HG03103 (cell line): ENCODE measurements at regions not wholly inside any gene's neighbourhood (a gene's known extent, or its start where the extent isn't known, plus 50 kb on each side); places are given as distances from the start of the nearest gene placed in this dataset.
"Not testable (repeated sequence)": the region's sequence is repeated elsewhere in the genome, so short reads cannot be mapped to it uniquely, and the experiment has no call there.

Experiments used
- ATAC-seq: cut with Tn5 transposase; IDR thresholded peaks from one replicate; pipeline ENCODE4 v1.9.1; 2021; ENCODE audit warnings: low read depth; ENCODE audit not compliant: unreplicated experiment

DNA sequence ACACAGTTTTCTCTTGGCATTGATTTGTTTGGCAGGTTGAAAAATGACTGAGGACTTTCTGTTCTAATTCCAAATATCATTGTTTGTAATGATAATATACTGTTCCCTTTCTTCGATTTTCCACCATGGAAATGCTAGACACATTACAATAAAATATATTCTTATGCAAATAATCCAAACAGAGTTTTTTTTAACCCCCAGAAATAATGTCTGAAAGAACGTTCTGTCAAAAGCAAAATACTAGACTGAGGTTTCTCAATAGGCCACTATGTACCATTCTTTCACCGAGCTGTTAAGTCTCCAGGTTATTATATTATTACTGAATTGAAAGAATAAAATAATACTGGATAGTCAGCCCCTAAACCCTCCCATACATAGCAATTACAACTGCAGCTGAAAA, 312.5 kb downstream of the ZIC3 start:
- no peak for ATAC-seq

DNA sequence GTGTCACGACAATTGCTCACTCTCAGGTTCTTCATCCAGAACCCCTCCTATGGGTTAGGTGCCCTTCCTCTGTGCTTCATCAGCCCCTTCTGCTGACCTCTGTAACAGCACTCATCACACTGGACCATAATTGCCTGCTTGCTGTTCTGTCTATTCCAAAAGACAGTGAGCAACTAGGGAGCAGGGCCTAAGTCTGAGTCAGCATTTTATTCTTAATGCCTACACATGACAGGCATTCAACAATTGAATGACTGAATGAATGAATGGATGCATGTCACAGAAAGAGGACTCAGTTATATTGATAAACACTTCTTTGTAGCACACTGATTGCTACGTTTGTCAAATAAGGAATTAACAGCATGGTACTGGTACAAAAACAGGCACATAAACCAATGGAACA, 317.0 kb downstream of the ZIC3 start:
- ATAC-seq: no peak

GRCh38 chrX:137884813-137885212, 318.9 kb downstream of the ZIC3 start:
- not testable (repeated sequence) for ATAC-seq

DNA sequence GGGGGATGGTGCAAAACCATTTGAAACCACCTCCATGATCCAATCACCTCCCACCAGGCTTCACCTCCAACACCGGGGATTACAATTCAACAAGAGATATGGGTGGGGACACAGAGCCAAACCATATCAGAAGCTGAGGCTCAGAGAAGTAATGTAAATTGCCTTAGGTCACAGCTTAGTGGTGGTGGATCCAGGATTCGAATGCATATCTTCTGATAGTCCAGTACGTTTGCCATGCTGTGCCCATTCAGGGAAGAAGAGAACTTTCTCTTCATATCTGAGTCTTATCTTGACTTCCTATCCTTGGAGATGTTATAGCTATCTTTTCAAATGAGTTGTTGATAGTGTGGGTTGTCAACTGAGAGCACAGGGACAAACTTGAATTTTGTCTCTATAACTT, 325.5 kb downstream of the ZIC3 start:
- no peak for ATAC-seq

DNA sequence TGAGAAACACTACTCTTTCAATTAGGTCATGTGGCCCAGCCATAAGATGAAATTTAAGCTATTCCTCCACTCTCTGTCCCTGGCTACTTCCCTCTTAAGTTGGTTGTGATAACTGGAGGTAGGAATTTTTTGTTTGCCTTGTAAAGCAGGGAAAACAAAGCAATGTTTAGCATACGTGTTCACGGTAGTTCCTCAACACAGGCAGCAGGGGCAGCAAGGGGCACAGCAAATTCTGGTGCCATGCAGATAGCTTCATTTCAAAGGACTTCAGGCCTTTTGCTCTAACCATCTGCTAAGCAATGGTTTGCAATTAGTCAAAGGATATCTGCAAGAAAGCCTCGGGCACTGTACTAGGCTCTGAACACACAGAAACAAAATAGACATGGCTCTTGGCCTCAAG, 330.2 kb downstream of the ZIC3 start:
- ATAC-seq: no peak

- no peak for ATAC-seq
Observed at GRCh38 chrX:137915466-137915865, 349.5 kb downstream of the ZIC3 start.

GRCh38 chrX:137916090-137916746, 350.3 kb downstream of the ZIC3 start:
- ATAC-seq: no peak

DNA sequence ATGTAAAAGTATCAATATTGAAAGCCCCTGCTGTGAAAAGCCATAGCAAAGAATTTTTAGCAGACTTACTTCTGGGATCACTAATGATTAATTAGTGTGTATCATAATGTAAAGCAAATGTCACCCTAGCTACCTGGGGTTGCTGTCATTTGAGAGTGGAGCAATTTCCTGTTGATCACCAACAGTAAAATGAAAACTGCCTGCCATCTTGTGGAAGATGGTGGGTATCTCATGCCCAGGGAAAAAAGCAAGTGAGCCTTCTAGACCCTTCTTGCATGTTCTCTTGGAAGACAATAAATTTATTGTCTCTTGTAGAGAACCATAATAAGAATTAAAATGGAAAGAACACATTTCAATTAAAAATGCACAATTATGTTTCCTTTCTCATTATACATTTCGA, 360.2 kb downstream of the ZIC3 start:
- ATAC-seq: no peak

DNA sequence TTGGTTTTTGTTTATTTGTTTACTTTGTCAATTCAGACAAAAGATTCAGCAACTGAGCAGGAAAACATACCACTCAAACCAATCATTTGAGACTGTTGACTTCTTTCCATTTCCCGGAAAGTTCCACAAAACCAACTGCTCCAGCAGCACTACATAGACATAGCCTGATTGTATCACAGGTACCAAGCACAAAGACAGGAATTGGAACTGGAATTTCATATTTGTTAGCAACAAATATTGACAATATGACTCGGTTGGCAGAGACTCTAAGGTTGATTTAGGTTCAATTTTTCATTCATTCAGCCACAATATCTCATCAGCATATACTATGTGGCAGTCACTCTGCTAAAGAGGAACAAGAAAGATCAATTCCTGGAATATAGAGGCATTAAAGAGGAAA, 364.0 kb downstream of the ZIC3 start:
- no peak for ATAC-seq

DNA sequence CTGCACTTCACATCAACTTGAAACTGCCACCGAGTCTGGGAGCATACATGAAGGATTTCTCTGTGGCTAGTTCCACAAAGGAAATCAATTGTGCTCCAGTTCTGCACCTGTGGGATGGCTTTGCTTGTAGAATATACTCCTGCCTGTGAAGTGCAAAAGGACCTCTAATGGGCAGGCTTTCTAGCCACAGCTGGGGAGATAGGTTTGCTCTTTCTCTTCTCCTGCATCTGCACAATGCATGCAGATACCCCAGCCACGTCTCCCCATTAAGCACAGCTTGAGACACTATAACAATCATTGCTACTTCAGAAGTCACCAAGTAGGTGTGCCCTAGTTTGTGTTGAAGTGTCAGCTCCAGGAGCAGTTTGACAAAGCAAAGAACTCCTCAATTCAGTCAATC, 364.6 kb downstream of the ZIC3 start:
- no peak for ATAC-seq

DNA sequence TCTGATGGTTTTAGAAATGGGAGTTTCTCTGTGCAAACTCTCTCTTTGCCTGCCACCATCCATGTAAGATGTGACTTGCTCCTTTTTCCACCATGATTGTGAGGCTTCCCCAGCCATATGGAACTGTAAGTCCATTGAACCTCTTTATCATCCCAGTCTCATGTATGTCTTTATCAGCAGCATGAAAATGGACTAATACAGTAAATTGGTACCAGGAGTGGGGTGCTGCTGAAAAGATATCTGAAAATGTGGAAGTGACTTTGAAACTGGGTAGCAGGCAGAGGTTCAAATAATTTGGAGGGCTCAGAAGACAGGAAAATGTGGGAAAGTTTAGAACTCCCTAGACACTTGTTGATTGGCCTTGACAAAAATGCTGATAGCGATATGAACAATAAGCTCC, 368.3 kb downstream of the ZIC3 start:
- not testable (repeated sequence) for ATAC-seq

- ATAC-seq: not testable (repeated sequence)
Observed at GRCh38 chrX:137934887-137935286, 369.0 kb downstream of the ZIC3 start.

DNA sequence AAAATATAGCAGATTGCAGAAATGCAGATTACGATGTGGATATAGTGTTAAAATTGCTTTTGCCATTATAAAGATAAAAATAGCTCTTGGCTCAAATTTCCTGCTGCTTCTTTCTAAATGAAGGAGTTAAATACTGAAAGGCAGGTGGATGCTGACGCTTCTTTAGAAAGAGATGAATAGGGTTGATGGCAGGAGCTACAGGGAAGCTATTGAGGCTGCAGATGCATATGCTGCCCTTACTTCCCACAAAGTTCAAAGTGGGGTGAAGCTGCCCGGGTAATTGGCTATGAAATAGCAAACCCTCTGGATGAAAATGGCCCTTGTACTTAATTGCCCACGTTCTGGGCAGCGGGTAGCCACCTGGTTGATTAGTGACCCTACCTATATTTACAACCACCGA, 379.5 kb downstream of the ZIC3 start:
- ATAC-seq: no peak

DNA sequence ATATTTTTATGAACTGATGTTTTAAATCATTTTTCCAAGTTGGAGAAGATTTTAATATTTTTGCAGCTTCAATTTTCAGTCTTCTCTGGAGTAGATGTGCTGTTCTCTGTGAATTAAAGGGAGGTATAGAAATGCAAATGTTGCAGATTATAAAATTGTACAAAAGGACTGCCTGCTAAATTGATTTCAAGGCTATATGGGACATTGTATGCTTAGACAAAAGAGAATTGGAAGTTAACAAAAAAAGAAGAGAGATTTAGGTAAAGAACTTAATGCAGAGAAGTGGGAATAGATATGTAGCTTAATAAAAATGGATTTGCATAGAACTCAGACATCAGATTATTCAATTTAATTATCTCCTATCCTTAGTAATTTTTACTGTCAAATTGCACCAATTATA, 403.3 kb downstream of the ZIC3 start:
- ATAC-seq: no peak

DNA sequence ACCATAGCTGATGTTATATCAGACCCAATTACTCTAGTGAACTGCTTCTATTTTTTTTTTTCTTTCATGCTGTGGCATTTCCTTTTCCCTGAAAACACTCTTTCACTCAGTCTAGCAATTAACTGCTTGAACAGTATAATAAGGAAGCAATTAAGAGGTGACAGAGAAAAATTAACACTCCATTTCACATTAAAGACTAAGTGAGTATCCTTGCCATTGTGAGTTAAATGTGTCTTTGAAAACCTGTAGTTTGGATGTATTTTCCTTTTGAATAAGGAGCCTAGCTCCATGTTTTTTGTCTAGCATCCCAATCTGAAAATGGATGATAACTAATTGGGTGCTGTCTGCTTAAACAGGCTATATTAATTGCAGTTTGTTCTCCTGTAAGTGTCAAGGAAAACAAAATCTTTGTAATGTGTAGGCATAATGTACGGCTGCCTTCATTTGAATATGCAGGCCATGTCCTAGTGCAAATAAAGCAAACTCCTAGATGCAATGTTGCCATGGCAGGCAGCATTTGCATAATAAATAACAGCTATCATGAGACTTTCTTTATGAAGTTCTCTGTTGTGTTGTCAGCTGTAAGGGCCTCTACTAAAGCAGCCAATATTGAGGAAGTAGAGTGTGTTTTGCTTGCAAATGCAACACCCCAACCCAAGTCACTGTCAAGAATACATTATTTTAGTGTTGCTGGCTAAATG, 416.7 kb downstream of the ZIC3 start:
- no peak for ATAC-seq

- ATAC-seq: no peak
Observed at GRCh38 chrX:137988470-137988869, 422.5 kb downstream of the ZIC3 start.

DNA sequence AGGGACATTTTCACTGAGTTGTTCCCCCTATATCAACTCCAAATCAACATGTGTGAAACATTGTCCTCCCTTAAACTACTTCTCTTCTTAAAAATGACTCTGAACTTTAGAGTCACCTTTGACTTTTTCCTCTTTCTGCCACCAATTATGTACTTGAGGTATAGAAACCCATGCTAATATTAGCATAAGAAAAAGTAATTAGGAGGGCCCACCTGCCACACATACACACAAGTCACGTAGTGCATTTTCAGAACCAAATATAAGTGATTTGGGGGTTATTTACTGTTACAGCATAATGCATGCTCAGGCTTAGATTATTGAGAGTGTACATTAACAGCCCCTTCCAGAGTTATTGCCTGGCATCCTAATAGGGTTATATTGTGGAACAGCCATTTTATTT, 432.7 kb downstream of the ZIC3 start:
- no peak for ATAC-seq

- no peak for ATAC-seq
Observed at GRCh38 chrX:137999071-137999470, 433.1 kb downstream of the ZIC3 start.

DNA sequence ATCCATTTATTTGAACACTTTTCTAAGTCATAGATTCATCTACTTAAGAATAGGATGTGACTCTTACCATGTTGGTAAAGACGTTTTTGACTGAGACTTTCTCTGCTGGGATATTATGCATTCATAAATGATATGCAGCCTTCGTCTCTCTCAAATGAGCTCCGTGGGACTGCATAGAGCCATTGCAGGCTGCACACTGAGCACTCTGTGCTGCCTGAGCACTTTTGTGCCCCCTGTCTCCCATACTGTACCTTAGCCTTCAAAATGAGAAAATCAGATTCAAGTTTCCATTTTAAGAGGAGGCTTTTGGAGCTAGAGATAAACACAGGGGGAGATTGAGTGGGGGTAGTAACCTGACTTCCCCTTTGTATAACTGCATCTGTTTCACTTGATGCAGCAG, 433.6 kb downstream of the ZIC3 start:
- no peak for ATAC-seq

DNA sequence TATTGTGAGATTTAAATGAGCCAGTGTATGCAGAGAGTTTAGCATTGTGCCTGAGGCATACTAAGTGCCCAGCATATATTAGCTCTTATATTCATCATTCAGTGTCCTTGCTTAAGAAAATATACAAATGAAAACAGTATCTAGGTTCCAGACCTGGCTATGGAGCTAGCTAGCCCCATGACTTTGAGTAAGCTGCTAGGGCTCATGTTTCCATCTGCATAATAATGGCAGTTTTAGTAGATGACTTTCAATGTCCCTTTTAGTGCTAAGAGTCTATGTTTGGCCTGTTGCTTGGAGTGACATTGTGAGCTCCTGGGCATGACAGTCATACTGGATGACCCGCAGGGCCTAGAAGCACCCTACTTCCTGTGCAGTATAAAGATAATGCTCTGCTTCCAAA, 435.3 kb downstream of the ZIC3 start:
- no peak for ATAC-seq

- ATAC-seq: no peak
Observed at GRCh38 chrX:138006180-138006579, 440.3 kb downstream of the ZIC3 start.

- ATAC-seq: no peak
Observed at GRCh38 chrX:138008281-138008680, 442.4 kb downstream of the ZIC3 start.
